Urinary bladder (tissue), 3 donors: ENCODE measurements at regions not wholly inside any gene's neighbourhood (a gene's known extent, or its start where the extent isn't known, plus 50 kb on each side); places are given as distances from the start of the nearest gene placed in this dataset.
"Not testable (repeated sequence)": the region's sequence is repeated elsewhere in the genome, so short reads cannot be mapped to it uniquely, and the experiment has no call there.

Experiments used
- DNase-seq: peaks from one replicate; pipeline ENCODE4 v3.0.0-alpha.2; 2015; ENCODE audit errors: extremely low spot score
- H3K27ac ChIP-seq: one replicate; pipeline ENCODE4 v1.5.1; 2013; ENCODE audit warnings: low read depth, mild to moderate bottlenecking, moderate library complexity
- H3K36me3 ChIP-seq: one replicate; pipeline ENCODE4 v1.6.1; 2013; ENCODE audit warnings: mild to moderate bottlenecking, moderate library complexity; ENCODE audit not compliant: insufficient read depth
- H3K4me1 ChIP-seq: one replicate; pipeline ENCODE4 v1.6.1; 2013; ENCODE audit warnings: mild to moderate bottlenecking, moderate library complexity; ENCODE audit not compliant: insufficient read depth
- H3K4me3 ChIP-seq: one replicate; pipeline ENCODE4 v1.5.1; 2013; ENCODE audit warnings: low read depth, low read length
- WGBS: extraction: QIAGEN DNeasy Blood & Tissue Kit; methylation state at CpG from one replicate; pipeline ENCODE4 v1.1.7; 2013; 5-methylcytosine and 5-hydroxymethylcytosine counted together
- donor health status: healthy with polysubstance abuse.
- donor health status: healthy.

DNA sequence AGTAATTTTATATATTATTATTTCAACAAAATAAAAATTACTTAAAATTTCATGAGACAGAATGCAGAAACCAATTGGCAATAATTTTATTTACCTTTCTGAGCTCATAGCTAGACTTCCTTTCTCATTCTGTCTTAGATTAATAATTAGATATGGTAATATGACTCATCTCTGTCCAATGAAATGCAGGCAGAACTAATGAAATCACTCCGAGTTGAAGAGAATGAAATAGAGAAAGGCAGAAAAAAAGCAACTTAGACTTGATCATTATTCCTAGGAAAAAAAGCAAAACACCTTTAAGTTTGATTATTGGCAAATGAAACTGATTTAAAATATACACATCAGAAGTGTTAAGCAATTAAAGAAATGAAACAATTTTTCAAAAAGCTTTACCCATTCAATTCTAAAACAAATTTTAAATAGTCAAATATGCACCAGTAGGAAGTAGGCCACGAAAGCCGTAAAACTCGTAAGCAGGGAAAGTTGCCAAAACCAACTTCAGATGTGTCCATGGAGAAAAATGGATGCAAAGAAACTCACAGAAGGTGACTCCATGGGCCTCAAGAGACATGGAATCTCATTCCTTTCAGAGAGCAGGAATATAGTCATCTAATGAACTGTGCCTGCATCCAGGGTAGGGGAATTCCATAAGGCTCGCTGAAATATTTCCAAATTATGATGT lies 293.8 kb upstream of the RGS17 start:
- 69% methylated on average over 5 of the region's 5 CpGs for WGBS
- Histone ChIP-seq H3K36me3 (no peaks in the 10 kb centered on the region), H3K27ac (no peak overlapping the region), H3K4me1 (no peaks in the 10 kb centered on the region), H3K4me3 (no peak overlapping the region)
- no peak for DNase-seq

DNA sequence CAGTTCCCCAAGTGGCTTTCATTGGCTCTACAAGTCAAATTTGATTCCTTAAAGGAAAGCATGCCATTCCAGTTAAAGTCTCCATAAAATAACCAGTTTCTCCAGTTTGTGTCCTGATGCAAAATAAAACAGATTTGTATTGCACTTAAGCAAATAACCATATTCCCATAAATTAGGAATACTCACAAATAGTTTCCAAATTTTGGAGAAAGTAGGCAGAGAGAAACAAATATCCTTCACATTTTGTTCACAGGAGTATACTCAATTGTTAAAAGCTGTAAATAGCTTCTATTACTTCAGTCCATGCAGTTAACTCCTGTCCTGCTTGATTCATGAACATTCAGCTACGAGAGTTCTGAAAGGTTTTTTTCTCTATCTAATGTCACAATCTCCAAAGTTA lies 281.4 kb upstream of the RGS17 start:
- Histone ChIP-seq H3K4me3 (no peak overlapping the region), H3K4me1 (no peaks in the 10 kb centered on the region), H3K36me3 (no peaks in the 10 kb centered on the region), H3K27ac (no peak overlapping the region)
- DNase-seq, result no peak
- WGBS, result 43% methylated on average over 1 of the region's 1 CpG

DNA sequence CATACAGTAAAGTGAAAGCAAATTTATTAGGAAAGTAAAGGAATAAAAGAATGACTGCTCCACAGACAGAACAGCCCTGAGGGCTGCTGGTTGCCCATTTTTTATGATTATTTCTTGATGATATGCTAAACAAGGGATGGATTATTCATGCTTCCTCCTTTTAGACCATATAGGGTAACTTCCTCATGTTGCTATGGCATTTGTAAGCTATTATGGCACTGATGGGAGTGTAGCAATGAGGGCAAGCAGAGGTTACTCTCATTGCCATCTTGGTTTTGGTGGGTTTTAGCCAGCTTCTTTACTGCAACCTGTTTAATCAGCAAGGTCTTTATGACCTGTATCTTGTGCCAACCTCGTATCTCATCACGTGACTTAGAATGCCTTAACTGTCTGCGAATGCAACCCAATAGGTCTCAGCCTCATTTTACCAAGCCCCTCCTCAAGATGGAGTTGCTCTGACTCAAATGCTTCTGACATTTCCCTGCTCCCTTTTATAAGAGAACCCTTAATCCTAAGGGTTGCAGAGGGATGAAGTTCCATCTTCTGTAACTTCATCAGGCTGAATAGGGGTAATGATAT lies 280.1 kb upstream of the RGS17 start:
- Histone ChIP-seq H3K27ac (no peak overlapping the region), H3K36me3 (no peaks in the 10 kb centered on the region), H3K4me1 (no peaks in the 10 kb centered on the region), H3K4me3 (no peak overlapping the region)
- 88% methylated on average over 3 of the region's 3 CpGs for WGBS
- no peak for DNase-seq

DNA sequence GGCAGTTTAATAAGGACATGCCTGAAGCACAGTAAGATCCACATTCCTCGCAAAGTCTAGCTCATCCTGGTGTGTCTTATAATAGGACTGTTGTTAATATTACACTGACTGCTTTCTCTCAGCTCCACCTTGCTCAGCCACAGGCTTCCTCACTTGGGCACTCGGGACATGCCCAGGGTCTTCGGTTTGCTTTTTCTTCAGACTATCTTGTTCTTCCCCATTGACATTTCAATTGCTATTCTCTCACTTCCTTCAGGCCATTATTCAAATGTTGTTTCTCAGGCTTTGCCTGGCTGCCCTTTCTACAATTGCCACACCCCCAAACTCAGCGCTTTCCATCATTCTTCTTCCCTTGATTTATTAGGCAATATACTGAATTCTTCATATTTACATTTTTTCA lies 274.8 kb upstream of the RGS17 start:
- Histone ChIP-seq H3K27ac (no peak overlapping the region), H3K36me3 (no peaks in the 10 kb centered on the region), H3K4me3 (no peak overlapping the region), H3K4me1 (no peaks in the 10 kb centered on the region)
- no peak for DNase-seq
- WGBS, result 67% methylated on average over 4 of the region's 4 CpGs

DNA sequence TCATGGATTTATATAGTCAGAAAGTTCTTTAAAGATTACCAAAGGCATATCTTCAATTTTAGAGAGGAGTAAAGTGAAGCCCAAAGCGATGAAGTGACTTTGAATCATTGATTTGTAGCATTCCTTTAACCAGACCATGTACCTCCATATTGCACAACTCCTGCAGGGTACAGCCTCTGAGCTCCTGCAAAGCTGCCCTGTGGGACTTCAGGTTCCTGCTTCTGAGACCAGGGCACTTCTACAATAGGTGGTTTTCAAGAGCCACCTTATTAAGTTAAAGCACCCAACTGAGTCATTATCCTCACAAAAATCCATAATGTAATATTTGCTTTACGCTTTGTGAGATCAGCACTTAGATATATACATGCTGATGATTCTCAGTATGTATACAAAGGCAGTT lies 270.7 kb upstream of the RGS17 start:
- no peaks in the 10 kb centered on the region for H3K4me1 ChIP-seq
- 84% methylated on average over 2 of the region's 2 CpGs for WGBS
- no peak overlapping the region for H3K4me3 ChIP-seq
- H3K27ac ChIP-seq, result no peak overlapping the region
- no peak for DNase-seq
- no peaks in the 10 kb centered on the region for H3K36me3 ChIP-seq

DNA sequence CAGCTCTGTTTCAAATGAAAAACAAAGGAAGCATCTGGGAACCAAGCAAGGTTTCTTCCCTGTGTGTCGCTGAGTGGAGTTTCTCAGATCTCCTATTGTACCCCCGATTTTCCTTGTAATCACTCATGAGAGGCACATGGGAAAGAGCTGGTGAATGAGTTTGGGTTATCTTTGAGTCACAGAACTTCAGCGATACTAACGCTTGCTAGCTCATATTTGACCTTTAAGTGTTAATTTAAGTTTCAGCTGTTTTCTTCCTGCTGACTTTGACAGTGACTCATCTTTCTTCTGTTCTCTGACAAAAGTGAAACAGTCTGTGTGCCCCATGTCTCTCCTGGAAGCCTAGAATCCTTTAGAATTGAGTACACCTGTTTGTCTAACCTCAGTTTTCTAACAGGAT lies 261.1 kb upstream of the RGS17 start:
- Histone ChIP-seq H3K36me3 (no peaks in the 10 kb centered on the region), H3K4me1 (no peaks in the 10 kb centered on the region), H3K4me3 (no peak overlapping the region), H3K27ac (no peak overlapping the region)
- DNase-seq, result no peak
- 82% methylated on average over 4 of the region's 4 CpGs for WGBS

DNA sequence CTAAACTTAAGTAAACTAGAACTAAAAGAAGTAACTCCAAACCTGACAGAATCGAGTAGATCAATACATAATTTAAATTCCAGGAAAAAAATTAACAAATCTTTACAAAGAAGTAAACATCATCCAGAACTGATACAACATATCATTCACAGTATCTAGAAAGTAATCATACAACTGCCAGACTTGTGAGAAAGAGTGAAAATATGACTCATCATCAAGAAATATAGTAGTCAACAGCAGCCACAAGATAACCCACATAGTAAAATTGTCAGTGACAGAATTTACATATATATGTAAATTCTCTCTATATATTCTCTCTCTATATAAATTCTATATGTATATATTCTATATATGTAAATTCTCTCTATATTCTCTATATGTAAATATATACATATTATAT lies 242.8 kb upstream of the RGS17 start:
- no peak for DNase-seq
- no peak overlapping the region for H3K27ac ChIP-seq
- 78% methylated on average over 1 of the region's 1 CpG for WGBS
- H3K36me3 ChIP-seq, result no peaks in the 10 kb centered on the region
- no peak overlapping the region for H3K4me3 ChIP-seq
- H3K4me1 ChIP-seq, result no peaks in the 10 kb centered on the region

DNA sequence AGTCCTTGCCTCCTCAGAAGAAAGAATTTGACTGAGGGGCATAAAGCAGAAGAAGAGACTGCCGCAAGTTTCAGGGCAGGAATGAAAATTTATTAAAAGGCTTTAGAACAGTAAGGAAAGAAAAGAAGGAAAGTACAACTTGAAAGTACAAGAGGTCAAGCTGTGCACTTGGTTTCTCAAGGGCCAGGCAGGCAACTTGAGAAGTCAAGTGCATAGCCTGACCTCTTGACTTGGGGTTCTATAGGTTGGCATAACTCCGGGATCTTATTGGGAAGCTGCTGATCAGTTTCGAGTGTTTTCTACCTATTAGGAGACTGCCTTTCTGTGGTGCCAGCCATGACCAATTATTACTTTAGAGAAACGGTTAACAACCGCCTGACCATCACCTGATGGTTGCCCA lies 237.0 kb upstream of the RGS17 start:
- Histone ChIP-seq H3K4me3 (no peak overlapping the region), H3K27ac (no peak overlapping the region), H3K36me3 (no peaks in the 10 kb centered on the region), H3K4me1 (no peaks in the 10 kb centered on the region)
- 84% methylated on average over 5 of the region's 5 CpGs for WGBS
- no peak for DNase-seq

DNA sequence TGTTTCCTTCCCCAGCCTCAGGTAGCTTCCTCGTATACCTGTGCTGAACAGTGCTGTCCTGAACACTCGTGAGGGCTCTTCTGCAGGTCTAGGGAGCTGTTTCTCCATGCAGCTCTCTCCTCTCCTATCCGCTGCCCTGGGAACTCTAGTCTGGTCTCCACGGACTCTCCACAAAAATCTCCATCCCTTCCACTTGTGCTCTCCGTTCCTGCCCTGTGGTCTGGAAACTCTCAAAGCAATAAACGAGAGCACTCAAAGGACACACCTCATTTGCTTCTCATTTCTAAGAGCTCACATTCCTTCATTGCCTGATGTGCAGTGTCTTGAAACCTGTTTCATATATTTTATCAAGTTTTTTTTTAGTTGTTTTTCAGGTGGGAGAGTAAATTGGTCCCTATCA lies 235.9 kb upstream of the RGS17 start:
- Histone ChIP-seq H3K36me3 (no peaks in the 10 kb centered on the region), H3K4me1 (no peaks in the 10 kb centered on the region), H3K4me3 (no peak overlapping the region), H3K27ac (no peak overlapping the region)
- DNase-seq, result no peak
- 76% methylated on average over 6 of the region's 6 CpGs for WGBS

DNA sequence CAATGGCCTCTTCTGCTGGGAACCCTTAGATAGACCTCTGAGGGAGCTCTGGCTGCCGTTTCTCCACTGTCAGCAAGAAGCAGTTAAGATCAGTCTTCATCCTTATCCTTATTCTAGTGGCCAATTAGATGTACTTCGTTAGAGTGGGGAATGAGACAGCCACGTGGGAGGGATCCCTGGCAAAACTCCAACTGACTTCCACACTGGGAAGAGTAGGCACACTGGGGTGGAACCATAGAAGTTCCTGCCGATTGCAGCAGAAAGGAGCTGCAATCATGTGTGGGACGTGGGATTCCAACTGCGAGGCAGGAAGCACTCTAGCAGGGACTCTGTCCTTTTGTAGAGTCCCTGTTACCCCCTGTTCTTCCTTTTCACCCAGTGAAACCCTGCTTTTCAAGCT lies 226.3 kb upstream of the RGS17 start:
- Histone ChIP-seq H3K36me3 (no peaks in the 10 kb centered on the region), H3K4me1 (no peaks in the 10 kb centered on the region), H3K27ac (no peak overlapping the region), H3K4me3 (no peak overlapping the region)
- no peak for DNase-seq
- 69% methylated on average over 6 of the region's 6 CpGs for WGBS

DNA sequence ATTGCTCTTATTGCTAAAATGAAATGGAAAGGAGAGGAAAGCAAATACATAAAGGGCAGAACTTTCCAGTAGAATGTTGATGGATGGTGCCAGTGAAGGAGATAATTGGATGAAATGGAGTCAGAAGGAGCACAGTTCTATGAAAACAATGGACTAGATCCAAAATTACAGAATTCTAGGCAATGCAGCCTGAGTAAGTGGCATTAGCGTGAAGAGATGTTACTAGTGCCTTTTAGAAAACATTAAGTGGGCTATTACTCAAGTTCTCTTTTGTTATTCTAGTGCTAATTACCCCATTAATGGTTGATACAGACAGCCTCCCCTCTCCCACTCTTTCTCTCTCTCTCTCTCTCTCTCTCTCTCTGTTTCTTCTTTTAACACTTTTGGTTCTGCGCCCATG lies 209.5 kb upstream of the RGS17 start:
- H3K36me3 ChIP-seq, result no peaks in the 10 kb centered on the region
- no peak overlapping the region for H3K4me3 ChIP-seq
- 83% methylated on average over 2 of the region's 2 CpGs for WGBS
- DNase-seq, result no peak
- H3K4me1 ChIP-seq, result no peaks in the 10 kb centered on the region
- H3K27ac ChIP-seq, result no peak overlapping the region

DNA sequence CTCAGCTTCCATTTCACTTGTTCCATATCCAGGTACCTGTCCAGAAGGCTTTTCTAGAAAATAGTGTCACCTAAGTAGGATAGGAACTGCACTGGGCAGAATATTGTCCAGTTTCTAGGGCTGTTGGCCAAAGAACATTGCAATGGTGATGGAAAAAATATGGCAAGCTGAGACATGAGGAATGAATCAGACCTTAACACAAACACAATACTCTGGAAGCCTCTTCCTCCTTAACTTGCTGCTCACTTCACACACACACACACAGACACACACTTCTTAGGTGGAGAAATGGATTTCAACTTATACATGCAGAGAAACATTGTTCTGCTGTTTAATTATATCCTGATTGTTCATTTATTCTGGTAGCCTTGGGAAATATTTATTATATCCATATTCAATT lies 203.0 kb upstream of the RGS17 start:
- no peak overlapping the region for H3K4me3 ChIP-seq
- H3K4me1 ChIP-seq, result no peaks in the 10 kb centered on the region
- DNase-seq, result no peak
- no peak overlapping the region for H3K27ac ChIP-seq
- no peaks in the 10 kb centered on the region for H3K36me3 ChIP-seq

DNA sequence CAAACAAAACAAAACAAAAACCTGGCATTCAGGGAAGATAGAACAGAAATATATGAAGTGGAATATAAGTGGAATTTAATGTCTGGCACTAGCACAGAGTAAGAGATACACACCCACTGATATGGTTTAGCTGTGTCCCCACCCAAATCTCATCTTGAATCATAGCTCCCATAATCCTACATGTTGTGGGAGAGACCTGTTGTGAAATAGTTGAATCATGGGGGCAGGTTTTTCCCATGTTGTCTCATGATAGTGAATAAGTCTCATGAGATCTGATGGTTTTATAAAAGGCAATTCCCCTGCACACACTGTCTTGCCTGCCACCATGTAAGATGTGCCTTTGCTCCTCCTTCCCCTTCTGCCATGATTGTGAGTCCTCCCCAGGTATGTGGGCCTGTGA lies 200.1 kb upstream of the RGS17 start:
- not testable (repeated sequence) for H3K4me3 ChIP-seq, DNase-seq, H3K4me1 ChIP-seq, H3K27ac ChIP-seq, H3K36me3 ChIP-seq

DNA sequence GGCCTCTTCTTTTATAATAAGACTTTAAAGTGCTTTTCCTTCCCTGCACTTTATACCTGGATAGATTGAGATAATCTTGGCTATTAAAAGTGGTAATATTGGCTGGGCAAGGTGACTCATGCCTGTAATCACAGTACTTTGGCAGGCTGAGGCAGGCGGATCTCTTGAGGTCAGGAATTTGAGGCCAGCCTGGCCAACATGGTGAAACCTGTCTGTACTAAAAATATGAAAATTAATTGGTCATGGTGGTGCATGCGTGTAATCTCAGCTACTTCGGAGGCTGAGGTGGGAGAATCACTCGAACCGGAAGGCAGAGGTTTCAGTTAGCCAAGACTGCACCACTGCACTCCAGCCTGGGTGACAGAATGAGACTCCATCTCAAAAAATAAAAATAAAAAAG lies 197.1 kb upstream of the RGS17 start:
- DNase-seq, result no peak
- Histone ChIP-seq H3K27ac (no peak overlapping the region), H3K4me1 (no peaks in the 10 kb centered on the region), H3K4me3 (no peak overlapping the region), H3K36me3 (no peaks in the 10 kb centered on the region)
- 85% methylated on average over 5 of the region's 5 CpGs for WGBS

DNA sequence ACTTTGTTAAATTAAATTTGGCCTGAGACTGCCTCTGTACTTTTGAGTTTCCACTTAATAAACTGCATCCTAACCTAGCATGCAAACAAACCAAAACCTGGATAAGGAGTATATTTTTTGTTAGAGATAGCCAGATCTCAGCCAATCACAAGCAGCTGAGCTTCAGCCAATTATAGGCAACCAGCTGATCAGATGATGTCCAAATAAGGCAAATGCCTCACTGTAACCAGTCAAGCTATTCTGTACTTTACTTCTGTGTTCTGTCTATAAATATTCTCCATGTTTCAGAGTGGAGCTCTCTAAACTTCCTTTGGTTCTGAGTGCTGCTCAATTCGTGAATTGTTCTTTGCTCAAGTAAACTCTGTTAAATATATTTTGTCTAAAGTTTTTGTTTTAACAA lies 194.6 kb upstream of the RGS17 start:
- Histone ChIP-seq H3K36me3 (no peaks in the 10 kb centered on the region), H3K4me1 (no peaks in the 10 kb centered on the region), H3K4me3 (no peak overlapping the region), H3K27ac (no peak overlapping the region)
- no peak for DNase-seq
- WGBS, result 70% methylated on average over 1 of the region's 1 CpG
